Calu3 (cell line): ENCODE measurements at regions not wholly inside any gene's neighbourhood (a gene's known extent, or its start where the extent isn't known, plus 50 kb on each side); places are given as distances from the start of the nearest gene placed in this dataset.

Experiments used
- BruUV-seq: library from RNA; stranded (reverse); fragments of 400-500 nt; replicated peaks from 2 replicates; lab custom pipeline; 2021; lab: Mats Ljungman, UMichigan
- CTCF ChIA-PET: fragments of 300-600 bp; sonication (Branson Sonifier 250); formaldehyde crosslinking; loops from one replicate; lab custom pipeline; 2022; ENCODE audit warnings: antibody characterized with exemption; lab: Charles Lee
- DNase-seq: peaks from one replicate; pipeline ENCODE4 v3.0.0; 2022
- H3K27ac Mint-ChIP-seq: one replicate; pipeline ENCODE4 v1.8.0; 2022; ENCODE audit warnings: mixed read lengths; ENCODE audit not compliant: unreplicated experiment
- H3K27me3 Mint-ChIP-seq: one replicate; pipeline ENCODE4 v1.8.0; 2022; ENCODE audit warnings: mixed read lengths; ENCODE audit not compliant: unreplicated experiment
- H3K36me3 Mint-ChIP-seq: one replicate; pipeline ENCODE4 v1.8.0; 2022; ENCODE audit warnings: mild to moderate bottlenecking, moderate library complexity, mixed read lengths; ENCODE audit not compliant: insufficient read depth, unreplicated experiment
- H3K4me1 Mint-ChIP-seq: one replicate; pipeline ENCODE4 v1.8.0; 2022; ENCODE audit warnings: mild to moderate bottlenecking, low read depth, mixed read lengths; ENCODE audit not compliant: unreplicated experiment
- H3K4me3 Mint-ChIP-seq: one replicate; pipeline ENCODE4 v1.8.0; 2022; ENCODE audit warnings: mild to moderate bottlenecking, low read depth, moderate library complexity, mixed read lengths; ENCODE audit not compliant: unreplicated experiment
- H3K9me3 Mint-ChIP-seq: one replicate; pipeline ENCODE4 v1.8.0; 2022; ENCODE audit warnings: low read depth, mixed read lengths; ENCODE audit not compliant: unreplicated experiment
- CTCF ChIP-seq: fragments of 200-600 bp; IDR thresholded peaks from one replicate; pipeline ENCODE4 v1.8.0; 2022; ENCODE audit warnings: antibody characterized with exemption; ENCODE audit not compliant: unreplicated experiment
- intact Hi-C: fragments of 100-400 bp; cut with micrococcal nuclease; formaldehyde crosslinking; loops from one replicate; pipeline ENCODE4 v1.10.0; 2022; ENCODE audit not compliant: unreplicated experiment

- intact Hi-C loops: no loop called here
- no peak for TF ChIP-seq CTCF
- no peaks in the 10 kb centered on the region for H3K9me3 Mint-ChIP-seq
- BruUV-seq: no TSS peak
- no peak overlapping the region for H3K27ac Mint-ChIP-seq
- CTCF ChIA-PET: interaction anchor here (0.8 kb wide), 1 partner anchor 55 kb away, joined by 3 read pairs; no protein-coding TSS in a partner anchor
- H3K36me3 Mint-ChIP-seq: no peaks in the 10 kb centered on the region
- no peak for DNase-seq
- peaks cover 10% of the 10 kb centered on the region for H3K4me1 Mint-ChIP-seq
- H3K4me3 Mint-ChIP-seq: no peak overlapping the region
- no peaks in the 10 kb centered on the region for H3K27me3 Mint-ChIP-seq
Measured at GRCh38 chr7:40966693-40967092, 736.2 kb downstream of the INHBA start.

GRCh38 chr7:40965774-40966173 is 737.1 kb downstream of the INHBA start:
- H3K27me3 Mint-ChIP-seq: no peaks in the 10 kb centered on the region
- H3K36me3 Mint-ChIP-seq: no peaks in the 10 kb centered on the region
- no peak overlapping the region for H3K27ac Mint-ChIP-seq
- peaks cover 10% of the 10 kb centered on the region for H3K4me1 Mint-ChIP-seq
- CTCF ChIA-PET: no interaction called here
- intact Hi-C loops: no loop called here
- DNase-seq: no peak
- no TSS peak for BruUV-seq
- H3K9me3 Mint-ChIP-seq: no peaks in the 10 kb centered on the region
- H3K4me3 Mint-ChIP-seq: no peak overlapping the region
- TF ChIP-seq CTCF: no peak

GRCh38 chr7:40965016-40965415 is 737.9 kb downstream of the INHBA start:
- Mint-ChIP-seq H3K27me3 (no peaks in the 10 kb centered on the region), H3K36me3 (no peaks in the 10 kb centered on the region), H3K4me3 (no peak overlapping the region), H3K9me3 (no peaks in the 10 kb centered on the region), H3K27ac (no peak overlapping the region), H3K4me1 (peaks cover 10% of the 10 kb centered on the region)
- TF ChIP-seq CTCF: no peak
- no TSS peak for BruUV-seq
- intact Hi-C loops: no loop called here
- CTCF ChIA-PET: no interaction called here
- no peak for DNase-seq

GRCh38 chr7:40964610-40965009 is 738.3 kb downstream of the INHBA start:
- Mint-ChIP-seq H3K36me3 (no peaks in the 10 kb centered on the region), H3K4me1 (peaks cover 10% of the 10 kb centered on the region), H3K9me3 (no peaks in the 10 kb centered on the region), H3K4me3 (no peak overlapping the region), H3K27me3 (no peaks in the 10 kb centered on the region), H3K27ac (no peak overlapping the region)
- BruUV-seq: no TSS peak
- DNase-seq: no peak
- no peak for TF ChIP-seq CTCF
- CTCF ChIA-PET: no interaction called here
- intact Hi-C loops: no loop called here

- H3K36me3 Mint-ChIP-seq: no peaks in the 10 kb centered on the region
- peaks cover 7% of the 10 kb centered on the region for H3K9me3 Mint-ChIP-seq
- H3K4me1 Mint-ChIP-seq: no peaks in the 10 kb centered on the region
- no peak for TF ChIP-seq CTCF
- CTCF ChIA-PET: no interaction called here
- intact Hi-C loops: no loop called here
- H3K4me3 Mint-ChIP-seq: no peak overlapping the region
- BruUV-seq: no TSS peak
- no peaks in the 10 kb centered on the region for H3K27me3 Mint-ChIP-seq
- no peak overlapping the region for H3K27ac Mint-ChIP-seq
- no peak for DNase-seq
Measured at GRCh38 chr7:40959955-40960354, 742.9 kb downstream of the INHBA start.
